Smooth muscle cell (in vitro differentiated cells): ENCODE measurements at regions not wholly inside any gene's neighbourhood (a gene's known extent, or its start where the extent isn't known, plus 50 kb on each side); places are given as distances from the start of the nearest gene placed in this dataset.

ENCODE experiments used
- DNase-seq: peaks from one replicate; lab custom pipeline; 2025; ENCODE audit not compliant: unreplicated experiment; lab: John Stamatoyannopoulos, UW
- H2AFZ ChIP-seq: fragments of 200-600 bp; sonication (generic); 2 replicates; pipeline ENCODE4 v1.6.0; 2016; ENCODE audit warnings: antibody characterized with exemption, low read depth, mild to moderate bottlenecking
- H3F3A ChIP-seq: fragments of 200-600 bp; sonication (generic); 2 replicates; pipeline ENCODE4 v1.6.0; 2017; ENCODE audit warnings: antibody characterized with exemption, low read depth
- H3K27ac ChIP-seq: fragments of 200-600 bp; sonication (generic); 2 replicates; pipeline ENCODE4 v1.5.1; 2016; ENCODE audit warnings: low read depth, mild to moderate bottlenecking
- H3K27me3 ChIP-seq: fragments of 200-600 bp; sonication (generic); 2 replicates; pipeline ENCODE4 v1.6.1; 2016; ENCODE audit warnings: low read depth, mild to moderate bottlenecking
- H3K36me3 ChIP-seq: fragments of 200-600 bp; sonication (generic); 2 replicates; pipeline ENCODE4 v1.5.1; 2016; ENCODE audit warnings: low read depth
- H3K4me1 ChIP-seq: fragments of 200-600 bp; sonication (generic); 2 replicates; pipeline ENCODE4 v1.5.1; 2016; ENCODE audit warnings: low read depth
- H3K4me2 ChIP-seq: fragments of 200-600 bp; sonication (generic); 2 replicates; pipeline ENCODE4 v1.6.0; 2016; ENCODE audit warnings: mild to moderate bottlenecking
- H3K4me3 ChIP-seq: fragments of 200-600 bp; sonication (generic); 2 replicates; pipeline ENCODE4 v1.5.1; 2016; ENCODE audit warnings: mild to moderate bottlenecking
- H3K79me2 ChIP-seq: fragments of 200-600 bp; sonication (generic); 2 replicates; pipeline ENCODE4 v1.6.0; 2016; ENCODE audit warnings: low read depth, mild to moderate bottlenecking
- H3K9ac ChIP-seq: fragments of 200-600 bp; sonication (generic); 2 replicates; pipeline ENCODE4 v1.6.0; 2016; ENCODE audit warnings: low read depth
- H3K9me3 ChIP-seq: fragments of 200-600 bp; sonication (generic); replicated peaks from 2 replicates; pipeline ENCODE4 v1.5.1; 2016; ENCODE audit warnings: low read depth
- H4K20me1 ChIP-seq: fragments of 200-600 bp; sonication (generic); 2 replicates; pipeline ENCODE4 v1.6.0; 2016; ENCODE audit warnings: low read depth
- WGBS: methylation state at CpG from one replicate; pipeline ENCODE4 v1.1.7; 2016; ENCODE audit warnings: low lambda C conversion rate; 5-methylcytosine and 5-hydroxymethylcytosine counted together
- TF ChIP-seq, protein P1 (sequence below): fragments of 200-600 bp; sonication (generic); IDR thresholded peaks from 2 replicates; pipeline ENCODE4 v1.5.1; 2017; ENCODE audit warnings: borderline replicate concordance, mild to moderate bottlenecking, antibody characterized with exemption; ENCODE audit not compliant: insufficient read depth, poor library complexity, severe bottlenecking

DNA sequence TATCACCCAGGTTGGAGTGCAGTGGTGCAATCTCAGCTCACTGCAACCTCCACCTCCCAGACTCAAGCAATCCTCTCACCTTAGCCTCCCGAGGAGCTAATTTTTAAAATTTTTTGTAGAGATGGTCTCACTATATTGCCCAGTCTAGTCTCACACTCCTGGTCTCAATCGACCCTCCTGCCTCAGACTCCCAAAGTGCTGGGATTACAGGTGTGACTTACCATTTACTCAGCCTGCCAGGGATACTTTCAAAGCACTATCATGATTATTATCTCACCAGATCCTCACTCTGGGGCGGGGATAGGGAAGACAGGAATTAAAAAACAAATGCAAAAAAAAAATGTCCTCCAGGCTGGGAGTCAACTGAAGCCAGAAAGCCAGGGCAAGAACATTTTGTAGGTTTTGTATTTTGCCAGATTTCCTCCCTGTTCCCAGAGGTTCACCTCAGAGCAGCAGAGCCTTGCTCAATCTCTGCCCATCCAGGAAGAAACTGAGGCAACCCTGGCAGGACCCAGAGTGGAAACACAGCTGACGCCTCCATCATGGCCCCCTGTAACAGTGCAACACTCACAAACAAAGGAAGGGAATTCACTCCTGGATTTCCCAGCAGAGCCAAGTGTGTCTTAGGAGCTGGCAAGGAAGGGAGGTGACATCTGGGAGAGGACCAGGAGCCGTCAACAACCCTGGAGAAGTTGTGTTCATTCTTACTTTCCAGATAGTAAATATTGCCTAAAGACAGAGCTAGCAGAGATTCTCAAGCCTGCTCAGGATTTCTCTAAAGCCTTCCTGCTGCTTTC lies 73.9 kb downstream of the IRF2BPL start:
- Histone ChIP-seq H4K20me1 (no peaks in the 10 kb centered on the region), H3K79me2 (no peaks in the 10 kb centered on the region), H3K4me1 (peaks cover 44% of the 10 kb centered on the region), H2AFZ (no peak overlapping the region), H3K9ac (peak overlapping the region; percentile 85), H3K4me3 (no peak overlapping the region), H3K9me3 (no peaks in the 10 kb centered on the region), H3K27me3 (no peaks in the 10 kb centered on the region), H3K36me3 (no peaks in the 10 kb centered on the region), H3K27ac (peak overlapping the region; percentile 99), H3F3A (peaks cover 40% of the 10 kb centered on the region), H3K4me2 (peak overlapping the region; percentile 75)
- 67% methylated on average over 5 of the region's 5 CpGs for WGBS
- DNase-seq, result no peak
- TF ChIP-seq, protein P1, sequence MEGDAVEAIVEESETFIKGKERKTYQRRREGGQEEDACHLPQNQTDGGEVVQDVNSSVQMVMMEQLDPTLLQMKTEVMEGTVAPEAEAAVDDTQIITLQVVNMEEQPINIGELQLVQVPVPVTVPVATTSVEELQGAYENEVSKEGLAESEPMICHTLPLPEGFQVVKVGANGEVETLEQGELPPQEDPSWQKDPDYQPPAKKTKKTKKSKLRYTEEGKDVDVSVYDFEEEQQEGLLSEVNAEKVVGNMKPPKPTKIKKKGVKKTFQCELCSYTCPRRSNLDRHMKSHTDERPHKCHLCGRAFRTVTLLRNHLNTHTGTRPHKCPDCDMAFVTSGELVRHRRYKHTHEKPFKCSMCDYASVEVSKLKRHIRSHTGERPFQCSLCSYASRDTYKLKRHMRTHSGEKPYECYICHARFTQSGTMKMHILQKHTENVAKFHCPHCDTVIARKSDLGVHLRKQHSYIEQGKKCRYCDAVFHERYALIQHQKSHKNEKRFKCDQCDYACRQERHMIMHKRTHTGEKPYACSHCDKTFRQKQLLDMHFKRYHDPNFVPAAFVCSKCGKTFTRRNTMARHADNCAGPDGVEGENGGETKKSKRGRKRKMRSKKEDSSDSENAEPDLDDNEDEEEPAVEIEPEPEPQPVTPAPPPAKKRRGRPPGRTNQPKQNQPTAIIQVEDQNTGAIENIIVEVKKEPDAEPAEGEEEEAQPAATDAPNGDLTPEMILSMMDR, result no peak

DNA sequence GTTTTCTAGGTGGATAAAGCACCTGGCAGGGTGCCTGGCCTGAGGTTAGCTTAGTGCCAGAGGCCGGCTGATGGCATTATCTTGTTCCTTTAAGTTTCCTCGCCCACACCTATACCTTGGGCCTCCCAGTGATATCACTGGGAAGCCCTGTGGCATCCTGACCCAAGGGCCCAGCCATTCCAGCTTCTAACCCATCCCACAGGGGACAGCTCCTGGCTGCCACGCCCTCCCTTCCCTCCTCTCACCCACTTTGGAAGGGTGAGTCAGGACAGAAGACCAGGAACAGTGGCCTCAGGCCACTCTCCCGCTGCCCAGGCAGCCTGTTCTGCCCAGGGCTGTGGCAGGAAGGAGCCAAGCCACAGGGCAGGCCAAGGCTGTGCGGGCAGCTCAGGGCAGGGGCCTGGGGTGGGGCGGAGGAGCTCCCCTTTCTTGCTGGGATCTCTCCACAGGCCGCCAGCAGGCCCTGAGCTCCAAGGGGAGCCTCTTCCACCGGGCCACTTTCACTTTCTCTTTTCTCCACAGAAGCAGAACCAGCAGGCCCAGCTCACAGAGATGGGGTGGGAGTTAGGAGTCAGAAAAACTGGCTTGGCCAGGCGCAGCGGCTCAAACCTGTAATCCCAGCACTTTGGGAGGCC lies 75.1 kb downstream of the IRF2BPL start:
- Histone ChIP-seq H3F3A (peaks cover 41% of the 10 kb centered on the region), H2AFZ (peak overlapping the region; percentile 50), H3K4me3 (no peak overlapping the region), H3K79me2 (no peaks in the 10 kb centered on the region), H4K20me1 (no peaks in the 10 kb centered on the region), H3K9me3 (no peaks in the 10 kb centered on the region), H3K27me3 (no peaks in the 10 kb centered on the region), H3K9ac (peak overlapping the region; percentile 61), H3K27ac (peak overlapping the region; percentile 99), H3K36me3 (no peaks in the 10 kb centered on the region), H3K4me2 (peak overlapping the region; percentile 75), H3K4me1 (peaks cover 34% of the 10 kb centered on the region)
- DNase-seq, result peak; percentile 23
- WGBS, result 36% methylated on average over 10 of the region's 10 CpGs
- TF ChIP-seq, protein P1, result no peak

DNA sequence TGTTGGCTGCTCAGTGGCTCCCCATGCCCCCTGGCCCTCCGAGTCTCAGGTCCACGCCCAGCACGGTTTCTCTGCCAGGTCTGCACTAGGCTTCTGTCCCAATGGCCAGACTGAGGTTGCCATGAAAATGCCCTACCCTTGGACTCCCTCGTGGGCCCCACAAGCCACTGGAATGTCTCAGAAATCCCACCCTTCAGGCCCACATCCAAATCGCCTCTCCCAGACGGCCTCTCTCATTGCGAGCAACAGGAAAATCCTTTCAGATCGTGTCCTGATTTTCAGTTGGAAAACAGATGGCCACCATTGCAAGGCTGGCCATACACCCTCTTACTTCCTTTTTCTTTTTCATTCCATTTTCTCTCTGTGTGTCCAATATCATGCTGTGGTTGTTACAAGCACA lies 77.3 kb downstream of the IRF2BPL start:
- peak overlapping the region; percentile 99 for H3K27ac ChIP-seq
- H3K79me2 ChIP-seq, result no peaks in the 10 kb centered on the region
- H4K20me1 ChIP-seq, result no peaks in the 10 kb centered on the region
- H3K9me3 ChIP-seq, result no peaks in the 10 kb centered on the region
- no peaks in the 10 kb centered on the region for H3K36me3 ChIP-seq
- peaks cover 36% of the 10 kb centered on the region for H3K4me1 ChIP-seq
- no peaks in the 10 kb centered on the region for H3K27me3 ChIP-seq
- no peak overlapping the region for H3K4me3 ChIP-seq
- 50% methylated on average over 8 of the region's 8 CpGs for WGBS
- peak overlapping the region; percentile 71 for H2AFZ ChIP-seq
- H3K4me2 ChIP-seq, result peak overlapping the region; percentile 51
- H3K9ac ChIP-seq, result no peak overlapping the region
- DNase-seq, result no peak
- H3F3A ChIP-seq, result peaks cover 41% of the 10 kb centered on the region
- TF ChIP-seq, protein P1, result no peak
